Peyer's patch (tissue), 4 donors: ENCODE measurements at regions not wholly inside any gene's neighbourhood (a gene's known extent, or its start where the extent isn't known, plus 50 kb on each side); places are given as distances from the start of the nearest gene placed in this dataset.

Experiments
- DNase-seq, 3 donors: peaks; one replicate each; pipeline ENCODE4 v3.0.0-alpha.2; 2017 to 2019
- H3K27ac ChIP-seq, 4 donors: fragments of 200-600 bp; sonication (generic); one replicate each; pipeline ENCODE4 v1.5.1; 2016 to 2019
- H3K27me3 ChIP-seq, 2 donors: fragments of 200-600 bp; sonication (generic); one replicate each; pipeline ENCODE4 v1.5.1; 2019
- H3K36me3 ChIP-seq, 3 donors: fragments of 200-600 bp; sonication (generic); one replicate each; pipeline ENCODE4 v1.5.1; 2016 to 2019
- H3K4me1 ChIP-seq, 4 donors: fragments of 200-600 bp; sonication (generic); one replicate each; pipeline ENCODE4 v1.5.1; 2016 to 2019
- H3K4me3 ChIP-seq, 4 donors: fragments of 200-600 bp; sonication (generic); 1 replicate in 3 of 4; 2 replicates in 1 of 4; pipeline ENCODE4 v1.5.1; 2016 to 2019; ENCODE audit warnings: mild to moderate bottlenecking in 1 of 4
- H3K9me3 ChIP-seq, 4 donors: fragments of 200-600 bp; sonication (generic); one replicate each; pipeline ENCODE4 v1.5.1; 2016 to 2019; ENCODE audit warnings: mild to moderate bottlenecking in 1 of 4
- POLR2A ChIP-seq, 2 donors: fragments of 450-650 bp; IDR thresholded peaks; one replicate each; pipeline ENCODE4 v1.5.1; 2017; ENCODE audit warnings: antibody characterized with exemption in 2 of 2, mild to moderate bottlenecking in 2 of 2, moderate library complexity in 2 of 2
- TF ChIP-seq, protein P1 (sequence below), 6 experiments: fragments of 450-650 bp in 4 of 6; fragments of 200-600 bp in 2 of 6; sonication (generic) in 1 of 6; IDR thresholded peaks; one replicate each; pipeline ENCODE4 v1.5.1; 2017 to 2019; ENCODE audit warnings: antibody characterized with exemption in 6 of 6, mild to moderate bottlenecking in 3 of 6, moderate library complexity in 1 of 6

DNA sequence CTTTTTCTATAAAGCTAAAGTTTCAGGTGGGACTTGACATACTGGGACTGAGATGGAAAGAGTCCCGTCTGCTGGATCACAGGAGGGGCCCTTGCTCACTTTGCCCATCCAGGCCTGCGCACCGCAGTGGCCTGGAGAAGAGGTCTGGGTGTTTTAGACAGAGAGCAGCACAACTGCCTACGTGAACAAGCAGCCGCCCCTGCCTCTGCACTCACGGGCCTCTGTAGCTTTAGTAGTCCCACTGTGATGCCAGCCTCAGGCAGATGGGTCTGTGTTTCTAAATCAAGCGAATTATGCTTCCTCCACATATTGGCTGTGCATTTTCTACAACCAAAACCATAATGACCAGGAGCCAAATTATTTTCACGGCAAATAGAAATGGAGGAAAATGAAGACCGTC, 184.8 kb upstream of the FOXQ1 start:
- no peak overlapping the region for H3K4me3 ChIP-seq
- no peak for DNase-seq
- H3K27me3 ChIP-seq, result no peaks in the 10 kb centered on the region

DNA sequence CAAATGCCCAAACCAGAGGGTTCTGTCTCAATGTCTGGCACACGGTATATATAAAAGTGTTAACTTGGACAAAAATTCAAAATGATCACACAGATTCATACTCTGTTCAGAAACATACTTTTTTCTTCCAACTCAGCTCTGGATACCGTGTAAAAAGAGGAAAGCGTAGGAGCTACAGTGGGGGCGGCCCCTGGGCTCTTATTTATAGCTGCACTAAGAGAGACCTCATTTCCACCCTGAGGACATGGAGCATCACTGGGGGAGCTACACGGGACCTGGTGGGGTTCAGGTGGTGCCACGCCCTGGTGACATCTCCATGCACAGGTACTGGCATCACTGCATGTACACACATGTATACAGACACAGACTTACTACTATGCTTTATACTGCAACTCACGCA, 185.9 kb upstream of the FOXQ1 start:
- Histone ChIP-seq H3K36me3 (no peaks in the 10 kb centered on the region), H3K27ac (no peak overlapping the region), H3K4me3 (no peak overlapping the region), H3K27me3 (no peaks in the 10 kb centered on the region), H3K4me1 (no peaks in the 10 kb centered on the region), H3K9me3 (no peaks in the 10 kb centered on the region)
- TF ChIP-seq POLR2A (IDR thresholded peaks at IDR 0.05), result no peak
- TF ChIP-seq, protein P1, sequence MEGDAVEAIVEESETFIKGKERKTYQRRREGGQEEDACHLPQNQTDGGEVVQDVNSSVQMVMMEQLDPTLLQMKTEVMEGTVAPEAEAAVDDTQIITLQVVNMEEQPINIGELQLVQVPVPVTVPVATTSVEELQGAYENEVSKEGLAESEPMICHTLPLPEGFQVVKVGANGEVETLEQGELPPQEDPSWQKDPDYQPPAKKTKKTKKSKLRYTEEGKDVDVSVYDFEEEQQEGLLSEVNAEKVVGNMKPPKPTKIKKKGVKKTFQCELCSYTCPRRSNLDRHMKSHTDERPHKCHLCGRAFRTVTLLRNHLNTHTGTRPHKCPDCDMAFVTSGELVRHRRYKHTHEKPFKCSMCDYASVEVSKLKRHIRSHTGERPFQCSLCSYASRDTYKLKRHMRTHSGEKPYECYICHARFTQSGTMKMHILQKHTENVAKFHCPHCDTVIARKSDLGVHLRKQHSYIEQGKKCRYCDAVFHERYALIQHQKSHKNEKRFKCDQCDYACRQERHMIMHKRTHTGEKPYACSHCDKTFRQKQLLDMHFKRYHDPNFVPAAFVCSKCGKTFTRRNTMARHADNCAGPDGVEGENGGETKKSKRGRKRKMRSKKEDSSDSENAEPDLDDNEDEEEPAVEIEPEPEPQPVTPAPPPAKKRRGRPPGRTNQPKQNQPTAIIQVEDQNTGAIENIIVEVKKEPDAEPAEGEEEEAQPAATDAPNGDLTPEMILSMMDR (IDR thresholded peaks at IDR 0.05), result no peak
- no peak for DNase-seq

More for the DNA sequence above, 184.8 kb upstream of the FOXQ1 start:
- Histone ChIP-seq H3K9me3 (no peaks in the 10 kb centered on the region), H3K4me1 (no peaks in the 10 kb centered on the region), H3K36me3 (no peaks in the 10 kb centered on the region), H3K27ac (no peak overlapping the region)
- TF ChIP-seq, protein P1 (IDR thresholded peaks at IDR 0.05), result no peak
- TF ChIP-seq POLR2A (IDR thresholded peaks at IDR 0.05), result no peak

DNA sequence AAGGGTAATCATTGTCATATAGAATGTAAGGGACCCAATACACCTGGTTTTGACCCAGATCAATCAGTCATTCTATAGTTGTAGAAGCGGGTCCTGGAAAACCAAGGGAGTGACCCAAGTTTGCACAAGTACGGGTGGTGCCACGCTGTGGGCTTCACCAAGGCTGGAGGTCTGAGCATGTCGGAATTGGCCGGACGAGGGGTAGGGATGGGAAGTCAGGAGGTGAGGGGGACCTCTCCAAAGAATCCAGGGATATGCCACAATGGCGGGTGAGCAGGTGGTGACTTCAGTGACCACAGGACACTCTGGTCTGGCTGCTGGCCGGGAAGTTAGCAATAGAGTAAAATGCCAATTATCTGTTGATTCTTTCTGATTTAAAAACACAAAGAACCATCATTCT, 186.6 kb upstream of the FOXQ1 start:
- no peaks in the 10 kb centered on the region for H3K4me1 ChIP-seq
- no peaks in the 10 kb centered on the region for H3K27me3 ChIP-seq
- H3K27ac ChIP-seq, result no peak overlapping the region
- H3K4me3 ChIP-seq, result no peak overlapping the region
- no peak for DNase-seq
- TF ChIP-seq, protein P1 (IDR thresholded peaks at IDR 0.05), result no peak
- no peak for TF ChIP-seq POLR2A (IDR thresholded peaks at IDR 0.05)
- no peaks in the 10 kb centered on the region for H3K36me3 ChIP-seq
- H3K9me3 ChIP-seq, result no peaks in the 10 kb centered on the region

DNA sequence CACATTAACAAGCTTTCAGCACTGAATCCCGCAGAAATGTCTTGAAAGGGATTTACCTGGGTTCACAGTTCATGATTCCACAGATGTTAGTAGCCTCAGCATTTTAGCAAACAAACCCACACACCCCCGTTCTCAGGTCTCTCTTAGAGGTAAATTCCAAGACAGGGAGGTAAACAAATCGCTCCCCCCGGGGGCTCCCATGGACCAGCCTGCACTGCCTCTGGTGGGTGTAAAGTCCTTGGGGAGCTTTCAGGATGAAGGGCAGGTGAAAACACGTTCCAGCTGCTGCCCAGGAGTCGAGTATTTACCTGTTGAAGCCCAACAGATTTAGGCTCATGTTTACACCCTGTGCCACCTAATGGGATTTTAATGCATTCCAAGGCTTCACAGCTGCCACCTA, 187.0 kb upstream of the FOXQ1 start:
- Histone ChIP-seq H3K27ac (no peak overlapping the region), H3K9me3 (no peaks in the 10 kb centered on the region), H3K36me3 (no peaks in the 10 kb centered on the region), H3K27me3 (no peaks in the 10 kb centered on the region), H3K4me3 (no peak overlapping the region), H3K4me1 (no peaks in the 10 kb centered on the region)
- no peak for DNase-seq
- TF ChIP-seq, protein P1 (IDR thresholded peaks at IDR 0.05), result no peak
- TF ChIP-seq POLR2A (IDR thresholded peaks at IDR 0.05), result no peak

DNA sequence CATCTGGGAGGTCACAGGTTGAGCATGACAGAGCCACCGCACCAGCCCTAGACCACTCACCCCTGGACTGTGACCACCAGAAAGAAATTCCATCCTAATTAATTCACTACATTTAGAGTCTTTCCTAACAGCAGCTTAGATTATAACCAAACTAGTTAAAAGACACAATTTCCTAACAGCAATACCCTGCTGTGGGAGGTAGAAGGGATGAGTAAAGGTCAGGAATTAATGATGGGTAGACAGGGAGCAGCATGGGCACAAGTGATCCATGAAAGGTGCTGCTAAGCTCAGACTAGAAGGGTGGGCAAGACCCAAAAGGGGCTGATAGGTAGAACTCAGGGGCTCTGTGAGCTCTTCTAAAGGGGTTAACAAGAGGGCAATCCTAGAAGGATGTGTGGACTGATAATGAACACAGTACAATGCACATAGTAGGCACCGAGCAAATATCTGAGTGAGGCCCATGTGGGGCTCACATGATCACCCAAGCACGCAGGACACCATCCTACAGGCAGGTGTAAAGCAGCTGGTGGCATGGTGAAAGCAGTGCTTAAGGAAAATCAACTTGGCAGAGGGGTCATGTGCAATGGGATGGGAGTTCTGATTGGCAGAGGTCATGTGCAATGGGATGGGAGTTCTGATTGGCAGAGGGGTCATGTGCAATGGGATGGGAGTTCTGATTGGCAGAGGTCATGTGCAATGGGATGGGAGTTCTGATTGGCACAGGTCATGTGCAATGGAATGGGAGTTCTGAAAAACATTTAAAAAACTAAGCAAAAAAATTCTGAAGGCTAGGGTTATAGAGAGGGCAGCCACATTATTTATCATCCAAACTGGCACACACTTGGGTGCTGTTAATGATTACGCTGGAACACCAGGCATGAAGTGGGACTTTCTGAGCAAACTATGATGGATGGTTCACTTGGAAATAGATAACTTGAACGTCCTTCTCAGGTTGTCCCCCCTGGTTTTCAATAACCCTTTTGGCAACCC, 188.2 kb upstream of the FOXQ1 start:
- no peaks in the 10 kb centered on the region for H3K4me1 ChIP-seq
- H3K36me3 ChIP-seq, result no peaks in the 10 kb centered on the region
- H3K27me3 ChIP-seq, result no peaks in the 10 kb centered on the region
- TF ChIP-seq, protein P1 (IDR thresholded peaks at IDR 0.05), result no peak
- no peak for TF ChIP-seq POLR2A (IDR thresholded peaks at IDR 0.05)
- H3K9me3 ChIP-seq, result no peaks in the 10 kb centered on the region
- no peak overlapping the region for H3K4me3 ChIP-seq
- H3K27ac ChIP-seq, result no peak overlapping the region
- DNase-seq, result no peak
